A673 (cell line): ENCODE measurements at regions not wholly inside any gene's neighbourhood (a gene's known extent, or its start where the extent isn't known, plus 50 kb on each side); places are given as distances from the start of the nearest gene placed in this dataset.

Experiments used
- CTCF ChIP-seq: fragments of 300-800, 200-600 bp; sonication (generic); conservative IDR thresholded peaks from 2 replicates; pipeline ENCODE4 v1.5.1; 2017; ENCODE audit warnings: low read depth, mild to moderate bottlenecking, antibody characterized with exemption, low read length, moderate library complexity, mixed read lengths
- EZH2 ChIP-seq: fragments of 200-600 bp; sonication (generic); IDR thresholded peaks from 2 replicates; pipeline ENCODE4 v1.6.1; 2017; ENCODE audit warnings: borderline replicate concordance, low read depth, mild to moderate bottlenecking, mixed read lengths, antibody characterized with exemption, low read length; ENCODE audit not compliant: poor library complexity, severe bottlenecking

- TF ChIP-seq CTCF: no peak
- no peak for TF ChIP-seq EZH2
These were observed 293.7 kb upstream of the GRM7 start for GRCh38 chr3:6567241-6567640.
